Mesothelial cell of epicardium (in vitro differentiated cells): ENCODE measurements at regions not wholly inside any gene's neighbourhood (a gene's known extent, or its start where the extent isn't known, plus 50 kb on each side); places are given as distances from the start of the nearest gene placed in this dataset.

ENCODE experiments used
- DNase-seq, 2 experiments: peaks; one replicate each; pipeline ENCODE4 v3.0.0; 2021; ENCODE audit warnings: low spot score in 2 of 2; ENCODE audit not compliant: unreplicated experiment in 2 of 2
- H3K27ac Mint-ChIP-seq: 2 replicates; pipeline ENCODE4 v1.8.0; 2021; ENCODE audit warnings: mixed read lengths
- H3K27me3 Mint-ChIP-seq: 2 replicates; pipeline ENCODE4 v1.8.0; 2021; ENCODE audit warnings: low read depth, mixed read lengths
- H3K36me3 Mint-ChIP-seq: 2 replicates; pipeline ENCODE4 v1.8.0; 2021; ENCODE audit warnings: mixed read lengths
- H3K4me1 Mint-ChIP-seq: 2 replicates; pipeline ENCODE4 v1.8.0; 2021; ENCODE audit warnings: mixed read lengths
- H3K4me3 Mint-ChIP-seq: 2 replicates; pipeline ENCODE4 v1.8.0; 2021; ENCODE audit warnings: mild to moderate bottlenecking, moderate library complexity, mixed read lengths
- H3K9me3 Mint-ChIP-seq: 2 replicates; pipeline ENCODE4 v1.8.0; 2021; ENCODE audit warnings: mixed read lengths
- CTCF ChIP-seq: fragments of 200-600 bp; sonication (generic); IDR thresholded peaks from one replicate; pipeline ENCODE4 v1.5.0; 2021; ENCODE audit warnings: antibody characterized with exemption; ENCODE audit not compliant: unreplicated experiment

DNA sequence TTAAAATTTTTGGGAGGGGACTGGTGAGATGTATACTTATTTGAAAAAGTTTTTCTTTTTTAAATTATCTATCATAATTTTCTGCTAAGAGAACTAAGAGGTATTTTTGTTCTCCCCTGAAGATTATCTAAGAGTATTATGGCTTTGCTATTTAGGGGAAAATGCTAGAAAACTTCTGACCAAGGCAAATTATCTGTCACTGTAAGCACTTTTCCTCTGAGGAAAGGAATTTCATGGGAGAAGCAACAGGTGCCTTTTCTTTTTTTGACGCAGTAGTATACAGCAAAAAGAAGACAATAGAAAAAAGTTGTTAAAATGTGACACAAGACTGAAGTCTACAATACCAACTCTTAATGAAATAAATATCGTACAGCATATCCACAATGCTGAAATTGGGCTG, 201.6 kb upstream of the NANOGP8 start:
- peaks cover 47% of the 10 kb centered on the region for H3K4me1 Mint-ChIP-seq
- peak overlapping the region; percentile 94 for H3K27ac Mint-ChIP-seq
- no peak for DNase-seq

GRCh38 chr15:35282965-35283496, 197.9 kb upstream of the NANOGP8 start:
- peaks cover 21% of the 10 kb centered on the region for H3K36me3 Mint-ChIP-seq
- H3K27ac Mint-ChIP-seq, result no peak overlapping the region
- TF ChIP-seq CTCF, result no peak
- no peak for DNase-seq
- H3K9me3 Mint-ChIP-seq, result peaks cover 23% of the 10 kb centered on the region
- H3K4me3 Mint-ChIP-seq, result no peak overlapping the region
- peaks cover 22% of the 10 kb centered on the region for H3K4me1 Mint-ChIP-seq
- no peaks in the 10 kb centered on the region for H3K27me3 Mint-ChIP-seq

More for the DNA sequence above, 201.6 kb upstream of the NANOGP8 start:
- TF ChIP-seq CTCF, result no peak
- H3K36me3 Mint-ChIP-seq, result peaks cover 11% of the 10 kb centered on the region
- H3K27me3 Mint-ChIP-seq, result no peaks in the 10 kb centered on the region
- H3K4me3 Mint-ChIP-seq, result no peak overlapping the region
- H3K9me3 Mint-ChIP-seq, result peaks cover 10% of the 10 kb centered on the region

DNA sequence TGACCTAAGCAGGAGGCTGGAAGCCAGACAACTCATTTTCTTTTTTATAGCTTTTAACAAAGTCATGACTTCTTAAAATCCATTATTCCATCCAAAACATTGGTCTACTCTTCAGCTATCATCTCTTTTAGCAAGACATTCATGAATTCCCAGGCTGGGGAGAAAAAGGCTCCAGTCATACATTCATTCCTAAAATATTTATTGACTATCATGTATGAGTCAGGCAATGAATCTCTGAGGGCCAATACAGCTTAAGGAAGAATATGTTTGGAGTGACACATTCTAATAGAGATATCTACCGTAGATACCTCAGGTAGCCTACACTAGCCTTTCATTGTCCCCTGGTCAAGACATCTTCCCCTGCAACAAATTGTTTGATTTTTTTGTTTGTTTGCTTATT, 196.4 kb upstream of the NANOGP8 start:
- Mint-ChIP-seq H3K4me1 (peaks cover 8% of the 10 kb centered on the region), H3K4me3 (no peak overlapping the region), H3K27me3 (no peaks in the 10 kb centered on the region), H3K27ac (no peak overlapping the region), H3K36me3 (peaks cover 36% of the 10 kb centered on the region), H3K9me3 (peaks cover 38% of the 10 kb centered on the region)
- TF ChIP-seq CTCF, result no peak
- DNase-seq, result no peak

DNA sequence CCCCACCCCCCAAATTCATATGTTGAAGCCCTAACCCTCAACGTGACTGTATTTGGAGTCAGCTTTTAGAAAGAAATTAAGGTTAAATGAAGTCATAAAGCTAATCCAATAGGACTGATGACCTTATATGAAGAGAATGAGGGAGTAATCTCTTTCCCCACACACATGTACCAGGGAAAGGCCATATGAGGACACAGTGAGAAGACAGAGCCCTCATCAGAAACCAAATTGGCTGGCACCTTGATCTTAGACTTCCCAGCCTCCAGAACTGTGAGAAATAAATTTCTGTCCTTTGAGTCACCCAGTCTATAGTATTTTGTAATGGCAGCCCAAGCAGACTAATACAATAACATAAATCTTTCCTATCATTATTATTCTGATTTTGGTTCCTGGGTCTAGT, 194.7 kb upstream of the NANOGP8 start:
- Mint-ChIP-seq H3K9me3 (peaks cover 52% of the 10 kb centered on the region), H3K36me3 (peaks cover 44% of the 10 kb centered on the region), H3K4me3 (no peak overlapping the region), H3K4me1 (no peaks in the 10 kb centered on the region), H3K27me3 (no peaks in the 10 kb centered on the region), H3K27ac (no peak overlapping the region)
- DNase-seq, result no peak
- TF ChIP-seq CTCF, result no peak

DNA sequence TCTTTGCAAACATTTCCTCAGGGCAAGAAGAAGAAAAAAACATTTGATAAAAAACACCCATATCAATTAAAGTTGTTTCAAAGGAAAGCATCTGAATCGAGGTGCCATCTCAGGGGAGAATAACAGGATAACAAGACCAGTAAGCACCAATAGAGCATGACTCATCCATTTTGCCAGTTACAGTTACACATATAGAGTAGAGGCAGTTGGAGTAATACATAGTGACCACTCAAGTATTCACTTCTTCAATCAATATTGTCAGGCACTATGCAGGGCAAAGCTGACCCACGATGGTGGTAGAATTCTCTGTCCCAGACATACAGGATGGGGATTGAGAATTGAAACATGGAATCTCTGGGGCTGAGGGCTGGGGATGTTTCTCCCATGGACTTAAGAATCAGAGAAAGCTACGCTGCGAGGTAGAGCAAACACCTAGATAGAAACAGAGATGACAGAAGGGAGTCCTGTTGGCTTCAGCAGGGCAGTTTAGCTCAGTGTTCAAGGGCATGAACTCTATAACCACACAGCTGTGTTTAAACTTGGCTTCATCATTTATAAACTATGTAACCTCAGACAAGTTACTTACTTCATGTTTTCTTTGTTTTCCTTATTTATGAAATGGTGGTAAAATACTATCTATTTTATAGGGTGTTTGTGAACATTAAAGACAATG, 186.4 kb upstream of the NANOGP8 start:
- no peak for TF ChIP-seq CTCF
- H3K27ac Mint-ChIP-seq, result peak overlapping the region; percentile 61
- H3K9me3 Mint-ChIP-seq, result peaks cover 27% of the 10 kb centered on the region
- H3K4me3 Mint-ChIP-seq, result no peak overlapping the region
- no peak for DNase-seq
- peaks cover 20% of the 10 kb centered on the region for H3K36me3 Mint-ChIP-seq
- H3K27me3 Mint-ChIP-seq, result no peaks in the 10 kb centered on the region
- peaks cover 23% of the 10 kb centered on the region for H3K4me1 Mint-ChIP-seq
